GM12891 (cell line): ENCODE measurements at regions not wholly inside any gene's neighbourhood (a gene's known extent, or its start where the extent isn't known, plus 50 kb on each side); places are given as distances from the start of the nearest gene placed in this dataset.

Experiments
- POLR2A ChIP-seq: IDR thresholded peaks from 2 replicates; pipeline ENCODE4 v1.6.1; 2011; ENCODE audit warnings: low read depth, low read length, control low read depth
- POLR2AphosphoS5 ChIP-seq: IDR thresholded peaks from 2 replicates; pipeline ENCODE4 v1.6.1; 2011; ENCODE audit warnings: low read depth, low read length, control low read depth
- SPI1 ChIP-seq: IDR thresholded peaks from 2 replicates; pipeline ENCODE4 v1.6.1; 2011; ENCODE audit warnings: low read depth, low read length, control low read depth

DNA sequence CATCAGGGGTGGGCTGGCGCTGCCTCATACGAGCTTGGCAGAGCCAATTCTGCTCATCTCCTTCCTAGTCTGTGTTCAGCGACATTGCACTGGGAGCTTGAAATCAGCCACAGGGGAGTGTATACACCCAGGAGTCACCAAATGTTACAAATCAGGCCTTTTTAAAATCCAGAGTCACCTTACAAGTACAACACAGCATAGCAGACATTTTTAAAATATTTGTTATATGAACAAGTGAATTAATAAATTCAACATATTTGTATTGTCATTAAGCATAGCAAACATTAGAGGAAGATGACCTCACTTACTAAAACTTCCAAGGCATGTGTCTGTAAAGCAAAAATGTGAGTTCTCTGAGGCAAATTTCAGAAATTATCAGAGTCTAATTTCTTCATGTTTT is 210.0 kb downstream of the HLX start:
- no peak for TF ChIP-seq POLR2A
- TF ChIP-seq SPI1: no peak
- no peak for TF ChIP-seq POLR2AphosphoS5
